ENCODE measurements at regions not wholly inside any gene's neighbourhood (a gene's known extent, or its start where the extent isn't known, plus 50 kb on each side); places are given as distances from the start of the nearest gene placed in this dataset.

GRCh38 chr9:109689701-109690100, 90.3 kb upstream of the PALM2AKAP2 start:
- Histone ChIP-seq H3K79me2 (ENCODE audit: low read depth) (no peaks in the 10 kb centered on the region), H2AFZ (replicated peaks) (no peak overlapping the region), H3K36me3 (no peaks in the 10 kb centered on the region), H3K27ac (no peak overlapping the region), H3K27me3 (no peaks in the 10 kb centered on the region), H3F3A (ENCODE audit: low read depth) (no peaks in the 10 kb centered on the region), H3K4me3 (no peak overlapping the region), H3K9me3 (ENCODE audit: low read depth) (no peaks in the 10 kb centered on the region), H3K4me2 (no peak overlapping the region), H4K20me1 (ENCODE audit: low read depth) (no peaks in the 10 kb centered on the region), H3K9ac (no peak overlapping the region), H3K4me1 (no peaks in the 10 kb centered on the region)
- no peak for TF ChIP-seq EZH2phosphoT487 (IDR thresholded peaks at IDR 0.05)
- no peak for TF ChIP-seq CTCF (IDR thresholded peaks at IDR 0.05)
- TF ChIP-seq EZH2 (IDR thresholded peaks at IDR 0.05): no peak
- DNase-seq (ENCODE audit: low spot score): no peak
- peaks cover 3% of the 10 kb centered on the region for H3K27me3 Mint-ChIP-seq (ENCODE audit: insufficient read depth, low read depth)
- H3K4me3 Mint-ChIP-seq: no peak overlapping the region
- no peaks in the 10 kb centered on the region for H3K4me1 Mint-ChIP-seq
- H3K27ac Mint-ChIP-seq: no peak overlapping the region
- peaks cover 4% of the 10 kb centered on the region for H3K9me3 Mint-ChIP-seq
- H3K36me3 Mint-ChIP-seq: no peaks in the 10 kb centered on the region

- Histone ChIP-seq H3K4me1 (no peaks in the 10 kb centered on the region), H2AFZ (replicated peaks) (no peak overlapping the region), H3K4me3 (no peak overlapping the region), H3F3A (ENCODE audit: low read depth) (no peaks in the 10 kb centered on the region), H4K20me1 (ENCODE audit: low read depth) (no peaks in the 10 kb centered on the region), H3K9me3 (ENCODE audit: low read depth) (no peaks in the 10 kb centered on the region), H3K36me3 (no peaks in the 10 kb centered on the region), H3K27me3 (no peaks in the 10 kb centered on the region), H3K4me2 (no peak overlapping the region), H3K9ac (no peak overlapping the region), H3K79me2 (ENCODE audit: low read depth) (no peaks in the 10 kb centered on the region), H3K27ac (no peak overlapping the region)
- Mint-ChIP-seq H3K4me3 (no peak overlapping the region), H3K9me3 (no peaks in the 10 kb centered on the region), H3K36me3 (no peaks in the 10 kb centered on the region), H3K27ac (no peak overlapping the region), H3K4me1 (no peaks in the 10 kb centered on the region), H3K27me3 (ENCODE audit: insufficient read depth, low read depth) (no peaks in the 10 kb centered on the region)
- TF ChIP-seq EZH2 (IDR thresholded peaks at IDR 0.05) (no peak), CTCF (IDR thresholded peaks at IDR 0.05) (no peak), EZH2phosphoT487 (IDR thresholded peaks at IDR 0.05) (no peak)
- no peak for DNase-seq (ENCODE audit: low spot score)
Observed at GRCh38 chr9:109699019-109699418, 81.0 kb upstream of the PALM2AKAP2 start.

GRCh38 chr9:109704546-109704945, 75.5 kb upstream of the PALM2AKAP2 start:
- no peaks in the 10 kb centered on the region for H4K20me1 ChIP-seq (ENCODE audit: low read depth)
- H3K27ac Mint-ChIP-seq: no peak overlapping the region
- H3K36me3 Mint-ChIP-seq: no peaks in the 10 kb centered on the region
- H3K9me3 ChIP-seq (ENCODE audit: low read depth): no peaks in the 10 kb centered on the region
- no peaks in the 10 kb centered on the region for H3K9me3 Mint-ChIP-seq
- no peaks in the 10 kb centered on the region for H3K36me3 ChIP-seq
- H3K79me2 ChIP-seq (ENCODE audit: low read depth): no peaks in the 10 kb centered on the region
- H3K4me1 Mint-ChIP-seq: no peaks in the 10 kb centered on the region
- H3K4me3 Mint-ChIP-seq: no peak overlapping the region
- no peak overlapping the region for H3K27ac ChIP-seq
- no peak overlapping the region for H3K4me2 ChIP-seq
- TF ChIP-seq EZH2 (IDR thresholded peaks at IDR 0.05): no peak
- no peak for TF ChIP-seq EZH2phosphoT487 (IDR thresholded peaks at IDR 0.05)
- TF ChIP-seq CTCF (IDR thresholded peaks at IDR 0.05): no peak
- no peaks in the 10 kb centered on the region for H3F3A ChIP-seq (ENCODE audit: low read depth)
- H3K27me3 ChIP-seq: no peaks in the 10 kb centered on the region
- DNase-seq (ENCODE audit: low spot score): no peak
- no peak overlapping the region for H3K9ac ChIP-seq
- no peaks in the 10 kb centered on the region for H3K4me1 ChIP-seq
- H3K27me3 Mint-ChIP-seq (ENCODE audit: insufficient read depth, low read depth): peaks cover 4% of the 10 kb centered on the region
- no peak overlapping the region for H2AFZ ChIP-seq (replicated peaks)
- H3K4me3 ChIP-seq: no peak overlapping the region

All from neural progenitor cell (in vitro differentiated cells).